Calu3 (cell line): ENCODE measurements at regions not wholly inside any gene's neighbourhood (a gene's known extent, or its start where the extent isn't known, plus 50 kb on each side); places are given as distances from the start of the nearest gene placed in this dataset.

Source experiments
- BruUV-seq: library from RNA; stranded (reverse); fragments of 400-500 nt; replicated peaks from 2 replicates; lab custom pipeline; 2021; lab: Mats Ljungman, UMichigan
- CTCF ChIA-PET: fragments of 300-600 bp; sonication (Branson Sonifier 250); formaldehyde crosslinking; loops from one replicate; lab custom pipeline; 2022; ENCODE audit warnings: antibody characterized with exemption; lab: Charles Lee
- DNase-seq: peaks from one replicate; pipeline ENCODE4 v3.0.0; 2022
- H3K27ac Mint-ChIP-seq: one replicate; pipeline ENCODE4 v1.8.0; 2022; ENCODE audit warnings: mixed read lengths; ENCODE audit not compliant: unreplicated experiment
- H3K27me3 Mint-ChIP-seq: one replicate; pipeline ENCODE4 v1.8.0; 2022; ENCODE audit warnings: mixed read lengths; ENCODE audit not compliant: unreplicated experiment
- H3K36me3 Mint-ChIP-seq: one replicate; pipeline ENCODE4 v1.8.0; 2022; ENCODE audit warnings: mild to moderate bottlenecking, moderate library complexity, mixed read lengths; ENCODE audit not compliant: insufficient read depth, unreplicated experiment
- H3K4me1 Mint-ChIP-seq: one replicate; pipeline ENCODE4 v1.8.0; 2022; ENCODE audit warnings: mild to moderate bottlenecking, low read depth, mixed read lengths; ENCODE audit not compliant: unreplicated experiment
- H3K4me3 Mint-ChIP-seq: one replicate; pipeline ENCODE4 v1.8.0; 2022; ENCODE audit warnings: mild to moderate bottlenecking, low read depth, moderate library complexity, mixed read lengths; ENCODE audit not compliant: unreplicated experiment
- H3K9me3 Mint-ChIP-seq: one replicate; pipeline ENCODE4 v1.8.0; 2022; ENCODE audit warnings: low read depth, mixed read lengths; ENCODE audit not compliant: unreplicated experiment
- intact Hi-C: fragments of 100-400 bp; cut with micrococcal nuclease; formaldehyde crosslinking; loops from one replicate; pipeline ENCODE4 v1.10.0; 2022; ENCODE audit not compliant: unreplicated experiment
- TF ChIP-seq, protein P1 (sequence below): fragments of 200-600 bp; IDR thresholded peaks from one replicate; pipeline ENCODE4 v1.8.0; 2022; ENCODE audit warnings: antibody characterized with exemption; ENCODE audit not compliant: unreplicated experiment

DNA sequence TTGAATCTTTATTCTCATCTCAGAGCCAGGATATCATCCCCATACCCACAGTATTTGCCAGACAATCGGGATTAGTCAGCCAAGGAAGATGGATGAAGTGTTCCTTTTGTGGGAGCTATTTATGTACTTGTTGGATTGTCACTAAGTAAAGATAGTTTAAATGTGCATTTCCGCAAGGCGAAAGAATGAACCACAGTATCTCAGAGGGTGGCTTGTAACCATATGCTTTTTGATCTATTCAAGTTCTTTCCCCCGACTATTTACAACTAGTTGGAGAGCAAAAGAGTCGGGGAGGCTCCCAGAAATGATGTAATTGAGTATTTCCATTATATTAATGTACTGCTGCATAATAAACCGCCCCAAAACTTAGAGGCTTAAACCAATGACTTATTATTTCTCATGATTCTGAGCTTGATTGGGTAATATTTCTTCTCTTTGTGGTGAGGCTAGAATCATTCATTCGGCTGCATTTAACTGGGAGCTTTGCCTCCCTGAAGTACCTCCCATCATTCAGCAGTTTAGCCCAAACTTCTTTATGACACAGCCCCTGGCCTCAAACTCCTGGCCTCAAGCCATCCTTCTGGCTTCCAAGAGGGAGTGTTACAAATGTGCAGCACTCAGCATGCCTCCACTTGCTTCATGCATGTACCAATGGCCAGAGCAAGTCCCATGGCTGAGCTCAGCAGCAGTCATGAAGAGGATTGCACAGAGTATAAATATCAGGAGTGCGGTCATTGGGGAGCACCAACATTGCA is 423.7 kb downstream of the METTL4 start:
- Mint-ChIP-seq H3K27me3 (no peaks in the 10 kb centered on the region), H3K4me1 (no peaks in the 10 kb centered on the region), H3K27ac (no peak overlapping the region), H3K36me3 (no peaks in the 10 kb centered on the region), H3K9me3 (no peaks in the 10 kb centered on the region), H3K4me3 (no peak overlapping the region)
- intact Hi-C loops = no loop called here
- BruUV-seq = no TSS peak
- no peak for DNase-seq
- CTCF ChIA-PET = no interaction called here
- TF ChIP-seq, protein P1, sequence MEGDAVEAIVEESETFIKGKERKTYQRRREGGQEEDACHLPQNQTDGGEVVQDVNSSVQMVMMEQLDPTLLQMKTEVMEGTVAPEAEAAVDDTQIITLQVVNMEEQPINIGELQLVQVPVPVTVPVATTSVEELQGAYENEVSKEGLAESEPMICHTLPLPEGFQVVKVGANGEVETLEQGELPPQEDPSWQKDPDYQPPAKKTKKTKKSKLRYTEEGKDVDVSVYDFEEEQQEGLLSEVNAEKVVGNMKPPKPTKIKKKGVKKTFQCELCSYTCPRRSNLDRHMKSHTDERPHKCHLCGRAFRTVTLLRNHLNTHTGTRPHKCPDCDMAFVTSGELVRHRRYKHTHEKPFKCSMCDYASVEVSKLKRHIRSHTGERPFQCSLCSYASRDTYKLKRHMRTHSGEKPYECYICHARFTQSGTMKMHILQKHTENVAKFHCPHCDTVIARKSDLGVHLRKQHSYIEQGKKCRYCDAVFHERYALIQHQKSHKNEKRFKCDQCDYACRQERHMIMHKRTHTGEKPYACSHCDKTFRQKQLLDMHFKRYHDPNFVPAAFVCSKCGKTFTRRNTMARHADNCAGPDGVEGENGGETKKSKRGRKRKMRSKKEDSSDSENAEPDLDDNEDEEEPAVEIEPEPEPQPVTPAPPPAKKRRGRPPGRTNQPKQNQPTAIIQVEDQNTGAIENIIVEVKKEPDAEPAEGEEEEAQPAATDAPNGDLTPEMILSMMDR = no peak

DNA sequence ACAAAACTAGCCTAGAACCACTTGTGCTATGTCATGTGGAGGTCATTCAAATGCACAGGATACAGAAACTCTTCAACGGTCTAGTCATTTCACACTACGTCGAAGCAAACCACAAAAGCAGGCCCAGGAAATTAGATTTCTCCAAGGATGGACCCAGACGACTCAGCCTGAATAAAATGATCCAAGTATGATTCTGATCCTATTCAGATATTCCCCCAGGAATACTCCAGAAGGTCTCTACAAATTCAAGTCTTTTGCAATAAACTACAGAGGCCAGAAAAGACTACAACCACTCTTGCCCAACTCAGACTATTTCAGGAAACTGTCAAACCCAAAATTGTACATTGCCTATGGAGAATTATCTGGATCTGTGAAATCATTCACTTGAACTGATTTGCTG is 422.5 kb downstream of the METTL4 start:
- Mint-ChIP-seq H3K4me1 (no peaks in the 10 kb centered on the region), H3K27me3 (no peaks in the 10 kb centered on the region), H3K36me3 (no peaks in the 10 kb centered on the region), H3K4me3 (no peak overlapping the region), H3K27ac (no peak overlapping the region), H3K9me3 (no peaks in the 10 kb centered on the region)
- intact Hi-C loops = no loop called here
- TF ChIP-seq, protein P1 = no peak
- DNase-seq = no peak
- no TSS peak for BruUV-seq
- CTCF ChIA-PET = no interaction called here

DNA sequence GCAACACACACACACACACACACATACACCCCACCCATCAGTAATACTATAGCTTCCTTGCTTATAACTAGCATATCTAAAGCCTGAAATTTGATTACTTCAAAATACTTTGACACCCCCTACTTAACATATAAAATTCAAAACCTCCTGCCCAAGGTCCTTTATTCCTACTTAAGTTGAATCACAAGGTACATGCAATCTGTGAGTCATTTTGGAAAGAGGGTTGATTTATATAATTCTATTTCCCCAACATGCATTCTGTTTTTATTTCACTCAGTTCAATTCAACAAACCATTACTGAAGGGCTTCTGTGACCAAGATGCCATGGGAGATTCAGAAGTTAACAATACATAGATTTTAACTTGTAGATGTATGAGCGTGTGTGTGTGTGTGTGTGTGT is 420.7 kb downstream of the METTL4 start:
- H3K9me3 Mint-ChIP-seq = no peaks in the 10 kb centered on the region
- no TSS peak for BruUV-seq
- H3K36me3 Mint-ChIP-seq = no peaks in the 10 kb centered on the region
- CTCF ChIA-PET = no interaction called here
- TF ChIP-seq, protein P1 = no peak
- DNase-seq = no peak
- no peak overlapping the region for H3K27ac Mint-ChIP-seq
- intact Hi-C loops = no loop called here
- H3K27me3 Mint-ChIP-seq = no peaks in the 10 kb centered on the region
- H3K4me1 Mint-ChIP-seq = no peaks in the 10 kb centered on the region
- H3K4me3 Mint-ChIP-seq = no peak overlapping the region

DNA sequence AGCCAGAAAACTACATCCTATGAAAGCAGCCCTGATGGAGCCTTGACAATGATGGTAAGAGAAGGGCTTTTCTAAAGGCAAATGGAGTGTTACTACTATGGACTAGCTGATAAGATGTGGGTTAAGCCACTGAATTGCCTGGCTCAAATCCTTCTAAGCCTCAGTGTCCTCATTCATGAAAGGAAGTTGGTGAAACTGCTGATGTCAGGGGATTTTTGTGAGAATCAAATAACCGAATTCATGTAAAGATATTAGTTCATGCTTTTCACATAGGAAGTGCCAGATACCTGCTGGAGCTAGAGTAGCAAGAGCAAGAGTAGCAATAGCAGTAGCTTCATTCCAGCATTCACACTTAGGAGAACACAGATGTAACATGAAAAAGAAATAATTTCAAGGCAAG is 417.0 kb downstream of the METTL4 start:
- Mint-ChIP-seq H3K36me3 (no peaks in the 10 kb centered on the region), H3K27ac (no peak overlapping the region), H3K4me1 (no peaks in the 10 kb centered on the region), H3K27me3 (no peaks in the 10 kb centered on the region), H3K4me3 (no peak overlapping the region), H3K9me3 (no peaks in the 10 kb centered on the region)
- BruUV-seq = no TSS peak
- no peak for DNase-seq
- intact Hi-C loops = no loop called here
- TF ChIP-seq, protein P1 = no peak
- CTCF ChIA-PET = no interaction called here
